ENCODE measurements at regions not wholly inside any gene's neighbourhood (a gene's known extent, or its start where the extent isn't known, plus 50 kb on each side); places are given as distances from the start of the nearest gene placed in this dataset.
"Not testable (repeated sequence)": the region's sequence is repeated elsewhere in the genome, so short reads cannot be mapped to it uniquely, and the experiment has no call there.

DNA sequence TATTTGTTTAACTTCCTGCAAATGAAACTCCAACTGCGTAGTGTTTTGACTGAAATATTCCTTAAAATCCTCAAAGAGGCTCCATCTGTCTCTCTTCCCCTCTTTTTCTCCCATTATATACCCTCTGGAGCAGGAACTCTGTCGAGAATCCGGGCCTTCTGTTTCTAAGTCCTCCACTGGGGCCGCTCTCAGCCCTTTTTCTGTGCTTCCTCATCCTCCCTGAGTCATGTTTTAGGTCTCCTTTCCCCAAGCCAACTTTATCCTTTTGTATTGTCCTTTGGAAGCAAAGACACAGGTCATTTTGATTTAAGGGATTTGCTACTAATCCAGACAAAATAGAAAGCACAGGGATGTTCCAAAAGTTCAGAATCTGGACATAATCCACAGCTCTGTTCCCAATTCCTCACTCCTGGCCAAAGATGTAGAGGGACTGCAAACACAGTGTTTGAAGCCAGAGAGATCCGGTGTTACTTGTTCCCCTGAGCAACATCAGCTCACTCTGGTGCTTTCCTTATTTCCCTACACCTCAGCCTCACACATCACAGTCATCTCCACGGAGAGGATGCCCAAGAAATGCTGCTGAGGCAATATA lies 131.0 kb upstream of the KLF3 start:
- no peak overlapping the region for H3K4me2 ChIP-seq (ENCODE audit: low read depth, low read length, poor library complexity, severe bottlenecking)

DNA sequence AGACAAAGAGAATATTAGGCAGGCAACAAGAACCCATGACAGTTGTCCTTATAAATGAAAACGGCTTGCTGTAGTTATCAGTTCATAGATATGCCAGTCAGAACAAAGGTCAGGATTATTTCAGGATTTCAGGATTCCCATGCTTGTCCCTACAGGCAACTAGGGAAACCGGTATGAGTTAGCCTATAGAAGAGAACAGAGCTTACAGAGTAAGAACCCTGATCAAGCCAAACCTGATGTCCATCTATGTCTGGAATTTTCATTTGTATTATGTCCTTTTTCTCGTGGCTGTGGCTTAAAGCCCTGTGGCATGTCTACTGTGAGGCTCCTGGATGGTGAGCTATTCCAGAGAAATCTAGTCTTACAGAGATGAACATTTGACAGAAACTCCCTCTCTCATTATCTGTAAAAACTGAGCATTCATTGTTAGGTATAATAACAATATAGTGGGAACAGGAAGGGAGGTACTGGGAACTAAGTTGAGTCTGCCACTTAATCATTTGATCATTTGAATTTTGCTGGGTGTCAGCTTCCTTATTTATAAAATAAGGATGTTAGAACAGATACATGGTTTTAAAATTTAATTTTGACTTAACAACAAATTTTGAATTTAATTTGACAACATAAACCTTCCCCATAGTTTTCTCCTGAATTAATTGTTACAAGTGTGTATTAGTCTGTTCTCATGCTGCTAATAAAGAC lies 129.5 kb upstream of the KLF3 start:
- Histone ChIP-seq H3K36me3 (ENCODE audit: low read length) (no peaks in the 10 kb centered on the region), H3K4me2 (ENCODE audit: low read depth, low read length, poor library complexity, severe bottlenecking) (no peak overlapping the region), H3K9ac (ENCODE audit: low read length) (no peak overlapping the region), H3K9me2 (replicated peaks; ENCODE audit: insufficient read depth, low read length) (no peaks in the 10 kb centered on the region), H4K20me1 (ENCODE audit: low read depth, low read length) (no peaks in the 10 kb centered on the region), H3F3A (ENCODE audit: insufficient read depth) (no peaks in the 10 kb centered on the region), H3K9me3 (ENCODE audit: insufficient read depth, low read length) (no peaks in the 10 kb centered on the region), H3K4me3 (ENCODE audit: insufficient read depth, low read length, poor library complexity, severe bottlenecking) (no peak overlapping the region), H3K27me3 (ENCODE audit: low read length) (no peaks in the 10 kb centered on the region), H3K79me2 (ENCODE audit: insufficient read depth, low read length) (no peaks in the 10 kb centered on the region), H3K27ac (ENCODE audit: low read depth, low read length) (no peak overlapping the region), H2AFZ (ENCODE audit: low read depth, low read length, severe bottlenecking) (no peak overlapping the region)
- no peak for TF ChIP-seq EZH2phosphoT487 (conservative IDR thresholded peaks at IDR 0.05; ENCODE audit: low read length)
- TF ChIP-seq CTCF (IDR thresholded peaks at IDR 0.05; ENCODE audit: insufficient read depth, low read length, poor library complexity, severe bottlenecking), result no peak

More for the DNA sequence above, 131.0 kb upstream of the KLF3 start:
- TF ChIP-seq CTCF (IDR thresholded peaks at IDR 0.05; ENCODE audit: insufficient read depth, low read length, poor library complexity, severe bottlenecking) (no peak), EZH2phosphoT487 (conservative IDR thresholded peaks at IDR 0.05; ENCODE audit: low read length) (no peak)
- Histone ChIP-seq H3K9ac (ENCODE audit: low read length) (no peak overlapping the region), H3F3A (ENCODE audit: insufficient read depth) (no peaks in the 10 kb centered on the region), H3K9me2 (replicated peaks; ENCODE audit: insufficient read depth, low read length) (no peaks in the 10 kb centered on the region), H3K4me3 (ENCODE audit: insufficient read depth, low read length, poor library complexity, severe bottlenecking) (no peak overlapping the region), H2AFZ (ENCODE audit: low read depth, low read length, severe bottlenecking) (no peak overlapping the region), H3K9me3 (ENCODE audit: insufficient read depth, low read length) (no peaks in the 10 kb centered on the region), H3K27me3 (ENCODE audit: low read length) (no peaks in the 10 kb centered on the region), H3K27ac (ENCODE audit: low read depth, low read length) (no peak overlapping the region), H3K79me2 (ENCODE audit: insufficient read depth, low read length) (no peaks in the 10 kb centered on the region), H4K20me1 (ENCODE audit: low read depth, low read length) (no peaks in the 10 kb centered on the region), H3K36me3 (ENCODE audit: low read length) (no peaks in the 10 kb centered on the region)

- H3F3A ChIP-seq (ENCODE audit: insufficient read depth); H3K9me3 ChIP-seq (ENCODE audit: insufficient read depth, low read length); H3K9me2 ChIP-seq (replicated peaks; ENCODE audit: insufficient read depth, low read length); H3K9ac ChIP-seq (ENCODE audit: low read length); H2AFZ ChIP-seq (ENCODE audit: low read depth, low read length, severe bottlenecking); H3K4me3 ChIP-seq (ENCODE audit: insufficient read depth, low read length, poor library complexity, severe bottlenecking); H3K27ac ChIP-seq (ENCODE audit: low read depth, low read length); H3K79me2 ChIP-seq (ENCODE audit: insufficient read depth, low read length); H4K20me1 ChIP-seq (ENCODE audit: low read depth, low read length); H3K27me3 ChIP-seq (ENCODE audit: low read length); H3K4me2 ChIP-seq (ENCODE audit: low read depth, low read length, poor library complexity, severe bottlenecking); H3K36me3 ChIP-seq (ENCODE audit: low read length): not testable (repeated sequence)
These were observed 128.9 kb upstream of the KLF3 start for GRCh38 chr4:38535071-38535470.

- H3K9me2 ChIP-seq (replicated peaks; ENCODE audit: insufficient read depth, low read length), result no peaks in the 10 kb centered on the region
- H3F3A ChIP-seq (ENCODE audit: insufficient read depth), result no peaks in the 10 kb centered on the region
- no peaks in the 10 kb centered on the region for H3K79me2 ChIP-seq (ENCODE audit: insufficient read depth, low read length)
- H3K27ac ChIP-seq (ENCODE audit: low read depth, low read length), result no peak overlapping the region
- no peak overlapping the region for H3K4me2 ChIP-seq (ENCODE audit: low read depth, low read length, poor library complexity, severe bottlenecking)
- no peaks in the 10 kb centered on the region for H3K27me3 ChIP-seq (ENCODE audit: low read length)
- no peaks in the 10 kb centered on the region for H4K20me1 ChIP-seq (ENCODE audit: low read depth, low read length)
- TF ChIP-seq CTCF (IDR thresholded peaks at IDR 0.05; ENCODE audit: insufficient read depth, low read length, poor library complexity, severe bottlenecking), result no peak
- TF ChIP-seq EZH2phosphoT487 (conservative IDR thresholded peaks at IDR 0.05; ENCODE audit: low read length), result no peak
- H3K9ac ChIP-seq (ENCODE audit: low read length), result no peak overlapping the region
- H3K36me3 ChIP-seq (ENCODE audit: low read length), result no peaks in the 10 kb centered on the region
- H2AFZ ChIP-seq (ENCODE audit: low read depth, low read length, severe bottlenecking), result no peak overlapping the region
- H3K9me3 ChIP-seq (ENCODE audit: insufficient read depth, low read length), result no peaks in the 10 kb centered on the region
- no peak overlapping the region for H3K4me3 ChIP-seq (ENCODE audit: insufficient read depth, low read length, poor library complexity, severe bottlenecking)
These were observed 128.3 kb upstream of the KLF3 start for GRCh38 chr4:38535717-38536116.

Data from SU-DHL-6 (cell line).